A673 (cell line): ENCODE measurements at regions not wholly inside any gene's neighbourhood (a gene's known extent, or its start where the extent isn't known, plus 50 kb on each side); places are given as distances from the start of the nearest gene placed in this dataset.

ENCODE experiments used
- EZH2 ChIP-seq: fragments of 200-600 bp; sonication (generic); IDR thresholded peaks from 2 replicates; pipeline ENCODE4 v1.6.1; 2017; ENCODE audit warnings: borderline replicate concordance, low read depth, mild to moderate bottlenecking, mixed read lengths, antibody characterized with exemption, low read length; ENCODE audit not compliant: poor library complexity, severe bottlenecking
- TF ChIP-seq, protein P1 (sequence below): fragments of 300-800, 200-600 bp; sonication (generic); conservative IDR thresholded peaks from 2 replicates; pipeline ENCODE4 v1.5.1; 2017; ENCODE audit warnings: low read depth, mild to moderate bottlenecking, antibody characterized with exemption, low read length, moderate library complexity, mixed read lengths

DNA sequence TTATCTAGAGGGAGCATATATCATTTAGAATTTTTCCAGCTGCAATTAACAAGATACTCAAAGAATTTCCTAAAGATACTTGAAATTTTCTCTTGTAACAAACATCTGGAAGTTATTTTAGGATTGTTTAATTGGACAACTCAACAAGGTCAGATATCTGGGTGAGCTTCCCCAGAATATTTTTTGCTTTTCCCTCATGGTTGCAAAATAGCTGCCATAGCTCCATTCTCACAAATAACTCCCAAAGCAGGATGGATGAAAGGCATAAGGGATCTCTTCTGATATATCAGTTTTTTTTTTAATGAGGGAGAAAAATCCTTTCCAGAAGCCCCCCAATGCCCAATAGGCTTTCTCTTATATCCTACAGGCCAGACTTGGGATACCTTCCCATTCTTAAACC lies 56.6 kb upstream of the SLC25A26 start:
- TF ChIP-seq, protein P1, sequence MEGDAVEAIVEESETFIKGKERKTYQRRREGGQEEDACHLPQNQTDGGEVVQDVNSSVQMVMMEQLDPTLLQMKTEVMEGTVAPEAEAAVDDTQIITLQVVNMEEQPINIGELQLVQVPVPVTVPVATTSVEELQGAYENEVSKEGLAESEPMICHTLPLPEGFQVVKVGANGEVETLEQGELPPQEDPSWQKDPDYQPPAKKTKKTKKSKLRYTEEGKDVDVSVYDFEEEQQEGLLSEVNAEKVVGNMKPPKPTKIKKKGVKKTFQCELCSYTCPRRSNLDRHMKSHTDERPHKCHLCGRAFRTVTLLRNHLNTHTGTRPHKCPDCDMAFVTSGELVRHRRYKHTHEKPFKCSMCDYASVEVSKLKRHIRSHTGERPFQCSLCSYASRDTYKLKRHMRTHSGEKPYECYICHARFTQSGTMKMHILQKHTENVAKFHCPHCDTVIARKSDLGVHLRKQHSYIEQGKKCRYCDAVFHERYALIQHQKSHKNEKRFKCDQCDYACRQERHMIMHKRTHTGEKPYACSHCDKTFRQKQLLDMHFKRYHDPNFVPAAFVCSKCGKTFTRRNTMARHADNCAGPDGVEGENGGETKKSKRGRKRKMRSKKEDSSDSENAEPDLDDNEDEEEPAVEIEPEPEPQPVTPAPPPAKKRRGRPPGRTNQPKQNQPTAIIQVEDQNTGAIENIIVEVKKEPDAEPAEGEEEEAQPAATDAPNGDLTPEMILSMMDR: no peak
- TF ChIP-seq EZH2: no peak
